Ascending aorta (tissue), 2 donors: ENCODE measurements at regions not wholly inside any gene's neighbourhood (a gene's known extent, or its start where the extent isn't known, plus 50 kb on each side); places are given as distances from the start of the nearest gene placed in this dataset.

Experiments used
- DNase-seq, 2 donors: peaks; one replicate each; pipeline ENCODE4 v3.0.0-alpha.2; 2019; ENCODE audit warnings: low spot score in 2 of 2
- H3K27ac ChIP-seq, 2 donors: fragments of 200-600 bp; sonication (generic); one replicate each; pipeline ENCODE4 v1.5.1; 2016 to 2017; ENCODE audit warnings: mild to moderate bottlenecking in 1 of 2
- H3K27me3 ChIP-seq: fragments of 200-600 bp; sonication (generic); one replicate; pipeline ENCODE4 v1.5.1; 2017
- H3K36me3 ChIP-seq, 2 donors: fragments of 200-600 bp; sonication (generic); one replicate each; pipeline ENCODE4 v1.5.1; 2016
- H3K4me1 ChIP-seq, 2 donors: fragments of 200-600 bp; sonication (generic); one replicate each; pipeline ENCODE4 v1.5.1; 2016 to 2017; ENCODE audit warnings: mild to moderate bottlenecking in 1 of 2
- H3K4me3 ChIP-seq, 2 donors: fragments of 200-600 bp; sonication (generic); one replicate each; pipeline ENCODE4 v1.5.1; 2016 to 2017; ENCODE audit warnings: mild to moderate bottlenecking in 1 of 2
- H3K9me3 ChIP-seq, 2 donors: fragments of 200-600 bp; sonication (generic); one replicate each; pipeline ENCODE4 v1.5.1; 2016
- CTCF ChIP-seq, 3 experiments: fragments of 200-600 bp in 2 of 3; fragments of 450-650 bp in 1 of 3; sonication (generic) in 2 of 3; IDR thresholded peaks; one replicate each; pipeline ENCODE4 v1.5.1; 2016 to 2019; ENCODE audit warnings: antibody characterized with exemption in 3 of 3, mild to moderate bottlenecking in 1 of 3, moderate library complexity in 1 of 3
- intact Hi-C: fragments of 100-400 bp; cut with DNase I; formaldehyde crosslinking; loops from one replicate; pipeline ENCODE4 v1.15.1; 2023

GRCh38 chr1:239254999-239255398, 131.4 kb upstream of the CHRM3 start:
- no peak for TF ChIP-seq CTCF (IDR thresholded peaks at IDR 0.05)
- no peaks in the 10 kb centered on the region for H3K9me3 ChIP-seq
- no peaks in the 10 kb centered on the region for H3K4me1 ChIP-seq
- H3K27me3 ChIP-seq: no peaks in the 10 kb centered on the region
- no peak overlapping the region for H3K27ac ChIP-seq
- no peaks in the 10 kb centered on the region for H3K36me3 ChIP-seq
- no peak for DNase-seq
- no peak overlapping the region for H3K4me3 ChIP-seq
- intact Hi-C loops: no loop called here

- Histone ChIP-seq H3K27me3 (no peaks in the 10 kb centered on the region), H3K4me1 (no peaks in the 10 kb centered on the region), H3K27ac (no peak overlapping the region), H3K4me3 (no peak overlapping the region), H3K36me3 (no peaks in the 10 kb centered on the region), H3K9me3 (no peaks in the 10 kb centered on the region)
- intact Hi-C loops: no loop called here
- TF ChIP-seq CTCF (IDR thresholded peaks at IDR 0.05): no peak
- no peak for DNase-seq
Measured at GRCh38 chr1:239253032-239253431, 133.3 kb upstream of the CHRM3 start.

GRCh38 chr1:239250353-239251035, 135.9 kb upstream of the CHRM3 start:
- Histone ChIP-seq H3K36me3 (no peaks in the 10 kb centered on the region), H3K27ac (no peak overlapping the region), H3K4me1 (no peaks in the 10 kb centered on the region), H3K4me3 (no peak overlapping the region), H3K9me3 (no peaks in the 10 kb centered on the region), H3K27me3 (no peaks in the 10 kb centered on the region)
- intact Hi-C loops: no loop called here
- TF ChIP-seq CTCF (IDR thresholded peaks at IDR 0.05): no peak
- no peak for DNase-seq

- Histone ChIP-seq H3K4me1 (no peaks in the 10 kb centered on the region), H3K27me3 (no peaks in the 10 kb centered on the region), H3K27ac (no peak overlapping the region), H3K4me3 (no peak overlapping the region), H3K36me3 (no peaks in the 10 kb centered on the region), H3K9me3 (no peaks in the 10 kb centered on the region)
- DNase-seq: no peak
- intact Hi-C loops: no loop called here
- TF ChIP-seq CTCF (IDR thresholded peaks at IDR 0.05): no peak
Measured at GRCh38 chr1:239247285-239247684, 139.1 kb upstream of the CHRM3 start.

- no peaks in the 10 kb centered on the region for H3K9me3 ChIP-seq
Measured at GRCh38 chr1:239244084-239244483, 142.3 kb upstream of the CHRM3 start.

More at GRCh38 chr1:239244084-239244483, 142.3 kb upstream of the CHRM3 start:
- TF ChIP-seq CTCF (IDR thresholded peaks at IDR 0.05): no peak
- no peak for DNase-seq
- H3K4me1 ChIP-seq: no peaks in the 10 kb centered on the region
- no peaks in the 10 kb centered on the region for H3K27me3 ChIP-seq
- intact Hi-C loops: no loop called here
- no peaks in the 10 kb centered on the region for H3K36me3 ChIP-seq
- H3K4me3 ChIP-seq: no peak overlapping the region
- no peak overlapping the region for H3K27ac ChIP-seq
